ENCODE measurements at regions not wholly inside any gene's neighbourhood (a gene's known extent, or its start where the extent isn't known, plus 50 kb on each side); places are given as distances from the start of the nearest gene placed in this dataset.

DNA sequence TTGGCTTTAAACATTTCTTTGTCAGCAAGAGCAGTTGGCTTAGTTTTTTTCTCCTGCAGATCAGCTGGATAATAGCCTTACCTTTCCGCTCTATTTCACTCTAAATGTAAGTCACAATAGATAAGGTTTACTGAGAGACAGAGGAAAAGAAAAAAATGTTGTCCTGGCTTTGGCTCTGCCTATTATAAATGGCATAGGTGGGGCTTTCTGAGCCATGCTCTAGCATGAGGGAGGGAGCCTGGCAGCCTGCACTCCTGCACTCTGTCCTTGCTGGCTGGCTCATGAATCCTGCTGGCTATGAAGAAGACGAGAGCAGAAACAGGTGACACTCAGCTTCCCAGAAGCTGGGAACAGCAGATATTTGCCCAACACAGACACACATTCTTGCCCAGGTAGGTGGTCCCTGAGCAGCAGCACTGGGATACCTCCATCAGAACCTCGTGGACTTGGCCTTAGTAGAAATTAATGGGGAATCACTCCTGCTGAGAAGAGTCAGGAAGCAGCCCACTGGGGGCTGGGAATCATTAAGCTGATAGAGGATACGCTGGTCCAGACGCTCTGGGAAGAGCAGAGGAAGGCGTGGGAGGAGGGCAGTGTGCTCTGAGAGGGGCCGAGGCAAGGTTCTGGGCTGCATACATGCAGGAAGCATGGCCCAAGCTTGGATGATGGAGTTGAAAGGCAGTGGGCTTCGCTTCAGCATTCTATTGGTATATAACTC, 514.4 kb upstream of the HS6ST1 start:
- no peak for DNase-seq

DNA sequence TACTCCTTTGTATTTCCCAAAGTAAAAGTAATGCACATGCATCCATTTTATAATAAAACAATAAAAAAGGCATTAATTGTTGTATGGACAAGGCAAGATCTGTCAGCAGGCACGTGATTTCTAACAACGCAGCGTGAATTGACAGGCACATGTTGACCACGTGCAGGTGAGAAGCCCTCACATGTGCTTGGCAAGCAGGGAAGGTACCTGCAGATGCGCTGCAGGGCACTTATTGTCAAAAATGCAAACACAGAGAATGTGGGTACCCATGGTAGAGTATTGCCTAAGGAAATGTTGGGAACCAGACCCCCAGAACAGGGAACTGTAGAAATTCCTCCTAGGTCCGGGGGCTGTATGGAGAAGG, 515.0 kb upstream of the HS6ST1 start:
- DNase-seq, result no peak

DNA sequence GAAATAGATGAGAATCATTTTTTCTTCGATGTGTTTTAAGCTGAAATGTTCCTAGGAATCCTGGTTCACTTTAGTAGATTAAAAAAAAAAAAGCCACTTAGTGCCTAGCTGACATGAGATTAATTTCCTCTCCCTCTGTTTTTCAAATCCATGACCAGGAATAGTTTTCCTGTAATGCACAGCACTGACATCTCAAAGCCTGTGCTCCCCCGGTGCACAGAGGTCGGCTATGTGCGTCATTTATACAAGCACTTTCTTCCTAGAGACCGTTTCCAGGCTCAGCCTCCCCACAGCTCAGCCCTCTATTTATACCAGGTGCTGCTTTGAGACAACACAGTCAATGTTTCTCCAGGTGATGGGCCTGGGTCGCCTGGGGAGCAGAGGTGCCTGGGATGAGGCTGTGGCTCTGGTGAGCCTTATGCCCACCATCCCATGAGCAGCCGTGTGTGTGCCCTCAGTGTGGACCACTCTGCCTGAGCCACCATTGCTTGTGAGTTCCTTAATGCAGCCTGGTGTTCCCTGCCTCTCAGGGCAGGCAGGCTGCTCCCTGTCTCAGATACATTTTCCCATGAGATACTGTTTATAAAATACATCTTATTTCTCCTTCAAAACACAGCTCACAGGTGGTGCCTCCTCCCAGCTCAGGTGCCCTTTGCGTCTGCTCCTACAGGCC, 515.7 kb upstream of the HS6ST1 start:
- no peak for DNase-seq

DNA sequence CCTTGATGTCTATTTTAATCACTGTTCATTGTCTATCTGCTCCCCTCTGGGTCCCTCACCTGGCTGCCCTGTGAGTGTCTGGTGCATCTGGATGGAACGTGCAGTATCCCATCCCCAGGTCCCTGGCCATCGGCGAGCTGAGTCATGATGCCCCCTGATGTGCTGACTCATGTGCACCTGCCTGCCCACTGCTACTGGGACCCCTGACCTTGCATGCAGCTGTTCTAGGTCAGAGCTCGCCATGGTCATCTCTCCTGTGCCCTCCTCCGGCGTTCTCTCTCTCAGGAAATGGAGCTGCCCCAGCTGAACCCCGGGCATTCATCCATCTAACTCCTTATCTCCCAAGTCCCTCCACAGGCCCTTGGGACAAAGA, 516.2 kb upstream of the HS6ST1 start:
- no peak for DNase-seq

DNA sequence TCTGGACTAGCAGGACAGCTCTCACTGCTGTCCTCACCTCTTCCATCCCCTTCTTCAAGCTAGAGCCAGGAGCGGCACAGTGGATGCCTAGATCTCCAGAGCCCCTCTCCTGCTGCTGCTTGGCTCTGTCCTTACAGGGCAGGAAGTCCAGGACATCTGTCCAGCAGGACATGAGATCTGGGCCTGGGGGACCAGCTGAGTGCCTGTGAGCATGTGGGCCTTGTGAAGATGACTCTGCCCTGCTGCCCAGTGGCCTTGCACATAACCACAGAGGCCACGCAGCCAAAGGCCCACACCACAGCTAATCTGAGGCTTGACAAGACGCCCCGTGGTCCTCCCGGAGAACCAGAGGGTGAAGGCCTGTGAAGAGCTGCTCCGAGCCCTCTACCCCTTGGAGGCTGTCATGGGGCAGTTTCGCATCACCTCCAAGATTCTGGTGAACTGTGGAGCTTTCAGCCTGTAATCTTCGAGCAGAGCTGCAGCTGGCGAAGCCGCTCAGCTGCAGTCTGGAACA, 516.7 kb upstream of the HS6ST1 start:
- no peak for DNase-seq

DNA sequence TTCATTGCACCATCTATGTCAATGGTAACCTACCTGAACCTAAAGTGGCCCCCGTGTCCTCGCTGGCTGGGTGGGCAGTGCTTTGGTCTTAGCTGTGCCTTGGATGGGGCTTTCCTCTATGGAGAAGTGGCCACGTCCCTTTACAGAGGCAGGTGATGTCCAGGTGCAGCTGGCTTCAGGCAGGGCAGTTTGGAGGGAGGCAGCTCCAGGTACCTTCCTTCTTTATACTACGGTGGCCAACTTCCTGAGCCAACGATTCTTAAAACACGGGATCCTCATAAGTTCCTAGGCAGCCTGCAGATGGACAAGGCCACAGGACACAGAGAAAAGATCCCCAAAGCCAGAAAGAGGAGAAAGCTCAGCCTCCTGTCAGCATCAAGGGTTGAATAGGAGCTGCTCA, 517.3 kb upstream of the HS6ST1 start:
- DNase-seq, result no peak

DNA sequence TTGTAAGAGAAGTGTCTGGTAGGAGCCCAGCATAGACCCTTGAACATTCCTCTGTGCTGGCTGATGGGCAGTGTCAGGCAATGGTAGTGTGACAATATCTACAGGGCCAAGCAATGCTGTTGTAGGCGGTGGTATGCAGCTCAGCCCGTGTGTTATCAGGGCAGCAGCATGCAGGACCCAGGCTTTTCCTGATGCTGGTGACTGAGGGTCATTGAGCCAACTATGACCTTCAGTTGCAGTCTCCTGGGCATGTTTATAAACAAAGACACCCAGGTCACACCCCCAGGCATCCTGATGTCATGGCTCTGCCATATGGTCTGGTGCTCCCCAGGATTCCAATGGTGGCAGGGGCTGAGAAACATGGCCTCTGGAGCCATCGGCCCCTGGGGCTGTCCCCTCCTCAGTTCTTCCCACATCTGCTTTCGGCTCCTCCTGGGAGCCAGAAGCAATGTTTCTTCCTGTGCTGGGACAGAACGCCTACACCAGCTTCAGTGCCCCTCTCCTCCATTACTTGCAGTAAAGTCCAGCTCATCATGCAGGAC, 518.0 kb upstream of the HS6ST1 start:
- DNase-seq, result no peak

DNA sequence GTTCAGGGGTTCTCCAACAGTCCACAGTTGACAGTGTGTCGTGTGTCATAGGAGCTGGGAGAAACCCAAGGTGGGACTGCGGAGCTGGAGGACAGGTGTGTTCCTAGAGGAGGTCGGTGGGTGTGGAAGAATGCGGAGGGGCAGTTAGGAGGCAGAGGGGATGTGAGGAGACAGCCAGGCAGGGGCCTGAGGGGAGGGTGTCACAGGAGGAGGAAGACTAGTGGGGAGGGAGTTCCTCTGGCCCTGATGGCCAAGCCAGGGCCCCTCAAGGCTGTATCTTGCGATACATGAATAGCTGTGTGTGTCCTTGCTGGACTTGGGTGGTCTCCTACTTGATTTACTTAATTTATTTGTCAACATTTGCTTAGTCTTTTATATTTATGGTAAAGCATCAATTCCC, 519.6 kb upstream of the HS6ST1 start:
- no peak for DNase-seq

DNA sequence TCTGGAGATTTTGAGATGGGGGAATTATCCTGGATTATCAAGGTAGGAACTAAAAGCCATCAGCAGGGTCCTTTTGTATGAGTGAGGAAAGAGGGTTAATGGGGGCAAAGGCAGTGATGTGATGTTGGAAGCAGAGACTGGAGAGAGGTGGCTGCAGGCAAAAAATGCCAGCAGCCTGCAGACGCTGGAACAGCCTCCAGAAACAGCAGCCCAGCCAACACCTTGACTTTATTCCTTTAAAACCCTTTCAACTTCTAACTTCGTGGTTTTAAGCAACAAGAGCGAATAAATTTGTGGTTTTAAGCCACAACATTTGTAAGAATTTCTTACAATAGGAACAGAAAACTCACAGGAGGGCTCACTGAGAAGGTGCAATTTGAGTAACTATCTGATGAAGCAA, 523.1 kb upstream of the HS6ST1 start:
- DNase-seq, result no peak

DNA sequence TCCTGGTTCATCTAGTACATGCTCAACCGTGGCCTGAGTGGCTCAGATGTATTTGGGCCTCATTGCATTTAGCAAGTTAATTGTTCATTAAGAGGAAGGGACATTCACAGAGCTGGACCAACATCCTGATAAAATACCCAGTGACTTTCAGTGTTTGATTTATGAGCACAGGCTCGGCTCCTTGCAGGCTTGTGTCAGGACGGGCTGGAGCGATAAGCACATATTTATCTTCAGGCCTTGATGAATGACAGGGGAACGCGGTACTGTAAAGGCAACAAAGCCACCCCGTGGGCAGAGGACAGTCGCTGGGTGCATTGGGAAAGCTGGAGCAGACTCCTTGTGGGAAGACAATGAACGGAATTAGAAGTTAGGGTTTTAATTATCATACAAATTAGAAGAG, 548.6 kb upstream of the HS6ST1 start:
- no peak for DNase-seq

DNA sequence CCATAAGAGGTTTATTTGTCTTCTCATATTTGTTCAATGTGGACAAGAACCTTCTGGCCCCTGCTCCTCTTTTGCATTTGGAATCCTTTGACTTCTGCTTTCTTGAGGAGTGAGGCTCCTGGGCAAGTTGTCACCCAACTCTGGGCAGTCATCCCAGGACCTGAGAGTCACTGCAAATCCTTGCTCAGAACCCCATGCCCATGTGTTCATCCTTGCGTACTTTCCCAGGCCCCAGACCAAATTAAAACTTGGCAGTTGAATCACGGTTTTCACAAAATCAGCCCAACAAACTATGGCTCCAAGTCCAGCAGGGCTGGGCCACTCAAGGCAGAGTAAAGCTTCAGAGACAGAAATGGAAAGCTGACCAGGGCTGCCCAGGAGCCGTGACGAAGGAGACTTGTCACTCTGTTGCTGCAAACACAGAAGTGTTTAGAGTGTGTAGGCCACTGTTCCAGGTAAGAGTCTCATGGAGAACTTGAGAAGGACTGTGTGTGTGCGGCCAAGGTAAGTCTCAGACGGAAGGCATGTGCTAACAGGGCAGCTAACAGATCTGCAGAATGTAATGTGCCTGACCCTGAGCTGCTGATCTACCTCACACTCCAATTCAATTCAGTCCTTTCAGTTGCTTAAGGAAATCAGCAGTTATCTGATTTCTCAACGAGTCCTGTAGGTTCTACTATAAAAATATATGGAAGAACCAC, 549.4 kb upstream of the HS6ST1 start:
- DNase-seq, result no peak

DNA sequence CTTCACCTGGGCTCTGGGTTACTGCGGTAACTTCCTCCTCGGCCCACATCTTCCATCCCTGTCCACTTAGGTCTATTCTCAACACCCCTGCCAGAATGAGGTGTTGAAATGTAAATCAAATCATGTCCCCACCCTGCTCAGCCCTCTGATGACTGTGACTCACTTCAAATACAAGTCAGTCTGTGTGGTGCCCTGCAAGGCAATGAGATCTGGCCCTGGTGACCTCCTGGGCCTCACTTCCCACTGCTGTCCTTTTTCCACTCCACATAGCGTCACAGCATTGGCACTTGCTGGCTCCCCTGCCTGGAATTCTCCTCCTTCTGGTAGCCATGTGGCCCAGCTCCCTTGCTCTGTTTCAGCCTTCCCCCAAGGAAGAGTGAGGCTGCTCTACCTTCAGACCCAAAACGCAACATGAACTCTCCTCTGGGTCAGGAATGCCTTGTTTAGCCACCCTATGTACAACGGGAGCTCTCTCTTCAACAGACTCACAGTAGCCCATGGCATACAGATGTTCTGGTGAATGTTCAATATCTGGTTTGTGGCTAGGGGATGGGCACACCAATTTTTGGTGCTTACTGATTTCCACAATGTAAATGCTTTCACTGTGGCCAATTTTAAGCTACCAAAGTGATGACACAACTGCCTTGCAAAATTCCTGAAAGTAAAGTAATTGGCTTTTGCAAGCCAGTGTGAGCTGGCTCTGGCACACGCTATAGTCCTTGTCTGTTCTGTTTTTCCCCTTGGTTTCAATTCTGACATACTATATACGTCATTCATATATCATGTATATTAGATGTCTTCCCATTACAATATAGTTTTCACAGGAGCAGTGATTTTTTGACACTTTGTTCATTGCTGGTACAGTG, 550.3 kb upstream of the HS6ST1 start:
- DNase-seq, result no peak

DNA sequence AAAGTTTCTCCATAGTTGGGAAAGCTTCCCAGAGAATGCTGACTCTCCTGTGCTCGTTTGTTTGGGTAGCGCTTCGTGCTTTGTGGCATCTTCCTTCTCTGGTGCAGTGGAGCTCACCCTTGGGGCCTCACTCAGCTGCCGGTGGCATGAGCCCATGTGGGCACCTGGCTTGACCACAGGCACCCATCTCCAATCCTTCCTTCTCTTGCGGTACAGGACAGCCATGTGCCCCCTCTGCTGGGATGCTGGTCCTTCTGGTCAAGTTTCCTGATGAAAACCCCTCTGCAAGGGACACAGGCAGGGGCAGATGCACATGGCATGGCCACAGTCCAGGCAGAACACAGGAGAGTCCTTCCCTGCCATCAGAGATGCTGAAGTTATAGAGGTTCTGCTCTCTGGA, 555.9 kb upstream of the HS6ST1 start:
- DNase-seq, result no peak

DNA sequence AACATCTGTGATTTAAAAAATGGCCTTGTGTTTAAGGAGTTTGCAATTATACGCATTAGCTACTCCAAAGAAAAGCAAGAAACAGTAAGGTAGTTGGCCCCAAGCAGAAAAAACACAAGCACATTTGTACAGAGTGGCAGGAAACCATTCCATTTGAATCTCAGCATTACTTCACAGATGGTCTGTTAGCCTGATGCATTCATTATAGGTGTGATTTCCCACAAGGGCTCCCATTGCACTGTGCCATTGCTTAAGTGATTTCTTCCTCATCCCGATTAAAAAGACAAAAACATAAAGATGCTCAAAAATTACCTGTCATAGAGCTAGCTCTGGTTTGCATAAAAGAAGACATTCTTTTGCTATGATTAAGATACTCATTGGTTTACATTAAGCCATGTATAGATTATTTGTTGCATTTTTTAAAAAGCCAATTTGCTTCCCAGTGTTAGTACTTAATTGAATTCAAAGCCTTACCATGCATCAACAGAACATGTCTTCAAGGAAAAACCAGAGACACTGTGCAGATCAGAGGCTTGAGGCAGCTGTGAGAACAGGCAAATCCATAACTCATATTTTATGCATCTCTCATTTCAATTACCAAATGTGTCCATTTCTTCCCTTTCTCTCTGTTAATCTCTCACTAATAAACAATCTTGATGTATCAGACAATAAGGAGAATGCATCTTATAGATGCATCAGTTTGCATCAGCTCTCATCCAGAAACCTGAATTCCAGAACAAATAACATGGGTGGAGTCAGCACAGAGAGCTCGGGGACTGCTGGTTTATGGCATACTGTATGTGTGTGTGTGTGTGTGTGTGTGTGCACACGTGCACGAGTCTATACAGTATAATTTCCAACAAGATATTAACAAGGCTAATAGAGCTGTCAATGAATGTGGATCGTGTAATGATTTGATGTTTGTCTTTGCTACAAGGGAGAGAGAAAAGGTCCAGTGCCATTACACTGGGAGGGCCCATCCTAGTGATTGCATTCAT, 558.6 kb upstream of the HS6ST1 start:
- no peak for DNase-seq

DNA sequence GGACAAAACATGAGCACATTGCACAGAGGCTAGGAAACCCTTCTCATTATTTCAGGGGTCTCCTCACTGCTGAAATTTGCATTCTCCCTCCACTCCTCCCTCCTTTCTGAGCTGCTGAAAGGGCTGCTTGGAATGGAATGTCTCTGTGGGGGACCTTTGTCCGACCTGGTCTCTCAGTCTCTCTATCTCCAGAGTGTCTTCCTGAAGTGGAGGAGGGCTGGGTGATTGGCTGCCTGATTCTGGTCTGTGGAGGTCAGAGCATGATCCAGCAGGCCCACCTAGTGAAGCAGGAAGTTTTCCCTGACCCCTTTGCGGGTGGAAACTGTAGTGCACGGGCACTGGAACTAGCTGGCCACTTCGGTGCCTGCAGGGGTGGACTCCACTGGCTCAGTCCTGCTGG, 560.5 kb upstream of the HS6ST1 start:
- DNase-seq, result no peak

DNA sequence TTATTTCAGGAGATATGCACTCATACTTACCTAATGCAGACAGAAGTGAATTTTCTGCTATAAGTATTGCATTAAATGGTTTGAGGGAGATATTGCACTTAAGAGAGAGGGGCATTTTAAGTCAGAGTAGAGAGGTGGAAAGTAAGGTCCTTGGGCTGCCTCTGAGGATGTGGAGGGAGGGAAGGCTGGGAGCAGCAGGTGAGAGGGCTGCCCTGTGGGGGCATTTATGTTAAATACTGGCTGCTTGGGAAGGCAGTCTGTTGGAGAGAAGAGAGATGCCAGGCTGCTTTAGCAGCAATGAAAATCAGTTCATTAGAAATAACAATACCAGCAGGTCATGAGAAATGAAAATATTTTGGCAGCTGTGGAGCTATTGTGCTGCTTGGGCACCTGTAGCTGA, 576.2 kb upstream of the HS6ST1 start:
- no peak for DNase-seq

DNA sequence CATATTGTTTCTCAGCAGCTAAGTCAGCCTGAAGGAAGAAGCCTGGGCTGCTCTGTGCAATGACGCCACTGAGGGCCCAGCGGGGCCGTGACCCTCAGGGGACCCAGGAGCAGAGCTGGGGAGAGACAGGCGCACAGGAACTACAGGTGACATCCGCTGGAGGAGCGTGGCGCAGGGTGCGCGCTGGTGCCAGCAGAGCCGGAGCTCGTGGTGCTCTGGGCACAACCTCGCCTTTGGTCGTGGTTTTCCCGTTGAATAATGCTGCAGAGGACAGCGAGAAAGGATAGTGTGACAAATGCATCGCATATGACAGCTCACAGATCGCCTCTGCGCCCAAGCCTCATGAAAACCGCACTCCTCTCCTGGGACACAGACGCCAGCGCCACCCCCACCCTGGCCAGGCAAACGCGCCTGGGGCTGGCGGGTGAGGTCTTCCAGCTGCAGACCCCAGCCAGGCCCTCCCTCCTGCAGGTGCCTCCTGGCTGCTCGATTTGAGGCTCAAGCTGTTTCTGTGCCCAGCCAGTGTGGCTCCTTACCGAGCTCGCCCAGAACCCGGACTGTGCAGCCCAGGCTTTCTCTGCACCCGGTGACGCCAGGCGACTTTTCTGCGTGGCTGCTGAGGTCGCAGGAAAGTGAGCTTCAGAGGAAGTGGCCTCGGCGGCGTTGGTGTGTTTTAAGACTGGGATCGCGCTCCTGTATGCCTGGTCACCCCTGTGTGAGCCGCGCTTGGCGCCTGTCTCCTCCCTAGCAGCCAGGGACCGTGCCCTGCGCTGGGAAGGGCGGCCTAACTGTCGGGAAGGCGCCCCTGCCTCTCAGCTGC, 583.1 kb upstream of the HS6ST1 start:
- DNase-seq, result no peak

DNA sequence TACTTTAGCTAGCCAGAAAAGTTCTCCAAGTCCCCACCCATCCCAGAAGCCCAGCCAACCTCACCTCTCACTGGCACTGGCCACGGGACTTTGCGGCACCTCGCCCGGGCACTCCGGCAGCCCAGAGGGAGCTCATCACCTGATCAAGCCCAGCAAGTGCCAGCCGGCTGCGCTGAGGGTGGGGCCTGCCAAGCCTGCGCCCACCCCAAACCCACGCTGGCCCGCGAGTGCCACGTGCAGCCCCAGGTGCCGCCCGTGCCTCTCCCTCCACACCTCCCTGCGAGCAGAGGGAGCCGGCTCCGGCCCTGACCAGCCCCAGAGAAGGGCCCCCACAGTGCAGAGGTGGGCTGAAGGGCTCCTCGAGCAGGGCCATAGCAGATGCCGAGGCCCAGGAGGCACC, 585.0 kb upstream of the HS6ST1 start:
- no peak for DNase-seq

DNA sequence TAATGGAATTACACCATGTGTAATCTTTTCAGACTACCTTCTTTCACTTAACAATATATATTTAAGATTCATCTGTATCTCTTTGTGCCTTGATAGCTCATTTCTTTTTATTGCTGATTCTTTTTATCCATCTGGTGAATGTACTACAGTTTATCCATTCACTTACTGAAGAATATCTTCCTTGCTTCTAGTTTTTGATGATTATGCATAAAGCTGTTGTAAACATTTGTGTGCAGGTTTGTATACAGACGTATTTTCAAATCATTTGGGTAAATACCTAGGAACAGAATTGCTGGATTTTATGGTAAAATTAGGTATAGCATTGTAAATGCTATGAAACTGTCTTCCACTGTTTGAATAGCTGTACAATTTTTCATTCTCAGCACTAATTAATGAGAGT, 592.6 kb upstream of the HS6ST1 start:
- no peak for DNase-seq

DNA sequence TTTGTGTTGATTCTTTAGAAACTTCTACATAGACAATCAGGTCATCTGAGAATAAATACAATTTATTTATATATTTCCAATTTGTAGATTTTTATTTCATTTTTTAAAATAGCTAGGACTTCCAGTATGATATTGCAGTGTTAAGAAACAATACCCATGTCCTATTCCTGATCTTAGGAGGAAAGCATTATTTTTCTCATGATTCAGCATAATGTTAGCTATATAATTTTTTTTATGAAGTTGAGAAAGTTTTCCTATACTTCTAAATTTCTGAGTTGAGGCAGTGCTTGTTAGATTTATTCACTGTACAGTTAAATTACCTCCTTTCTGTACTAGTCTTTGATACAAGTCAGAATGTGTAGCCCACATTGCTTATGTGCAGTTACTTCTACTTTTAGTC, 595.7 kb upstream of the HS6ST1 start:
- no peak for DNase-seq
